ENCODE measurements at regions not wholly inside any gene's neighbourhood (a gene's known extent, or its start where the extent isn't known, plus 50 kb on each side); places are given as distances from the start of the nearest gene placed in this dataset.
"Not testable (repeated sequence)": the region's sequence is repeated elsewhere in the genome, so short reads cannot be mapped to it uniquely, and the experiment has no call there.

DNA sequence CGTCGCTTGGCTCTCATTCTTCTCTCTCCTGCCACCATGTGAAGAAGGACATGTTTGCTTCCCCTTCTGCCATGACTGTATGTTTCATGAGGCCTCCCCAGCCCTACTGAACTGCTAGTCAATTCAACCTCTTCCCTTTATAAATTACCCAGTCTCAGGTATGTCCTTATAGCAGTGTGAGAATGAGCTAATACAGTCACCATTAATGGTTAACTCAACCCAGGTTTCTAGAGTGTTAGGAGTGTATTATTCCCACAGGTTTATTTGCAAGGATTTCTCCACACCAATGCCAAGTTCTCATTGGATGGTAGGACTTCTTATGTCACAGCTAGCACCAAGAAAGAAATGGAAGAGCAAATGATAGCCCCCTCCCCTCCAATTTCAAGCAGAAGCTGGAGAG, 71.9 kb downstream of the DYNAP start:
- no peak for DNase-seq

DNA sequence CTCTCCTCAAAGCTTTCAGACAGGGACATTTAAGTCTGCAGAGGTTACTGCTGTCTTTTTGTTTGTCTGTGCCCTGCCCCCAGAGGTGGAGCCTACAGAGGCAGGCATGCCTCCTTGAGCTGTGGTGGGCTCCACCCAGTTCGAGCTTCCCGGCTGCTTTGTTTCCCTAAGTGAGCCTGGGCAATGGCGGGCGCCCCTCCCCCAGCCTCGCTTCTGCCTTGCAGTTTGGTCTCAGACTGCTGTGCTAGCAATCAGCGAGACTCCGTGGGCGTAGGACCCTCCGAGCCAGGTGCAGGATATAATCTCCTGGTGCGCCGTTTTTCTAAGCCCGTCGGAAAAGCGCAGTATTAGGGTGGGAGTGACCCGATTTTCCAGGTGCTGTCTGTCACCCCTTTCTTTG, 78.7 kb downstream of the DYNAP start:
- not testable (repeated sequence) for DNase-seq

DNA sequence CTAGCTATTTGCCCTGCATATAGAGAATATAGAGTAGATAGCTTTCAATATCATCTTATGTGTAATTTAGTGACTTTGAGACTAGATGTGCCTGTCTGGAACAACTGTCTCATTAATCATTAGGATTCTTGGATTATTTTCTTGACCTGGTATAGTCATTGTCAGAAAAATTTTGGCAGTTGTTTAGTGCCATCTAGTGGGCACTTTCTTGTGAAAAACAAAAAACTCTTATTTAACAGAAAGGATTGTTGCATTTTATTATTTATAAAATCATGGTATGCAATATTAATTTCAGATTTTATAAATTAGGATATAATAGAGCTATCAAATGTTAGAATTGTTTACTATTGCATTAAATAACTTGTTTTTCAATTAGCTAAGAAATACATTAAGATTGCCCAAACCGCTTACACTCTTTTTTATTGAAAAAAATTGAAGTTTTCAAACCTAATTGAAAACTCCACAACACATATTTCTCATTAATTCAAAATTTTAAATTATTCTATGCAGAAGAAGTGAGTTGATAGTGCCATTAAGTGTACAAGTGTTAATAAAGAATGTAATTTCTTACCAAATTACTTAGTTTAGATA, 80.3 kb downstream of the DYNAP start:
- DNase-seq = peak; percentile 36

DNA sequence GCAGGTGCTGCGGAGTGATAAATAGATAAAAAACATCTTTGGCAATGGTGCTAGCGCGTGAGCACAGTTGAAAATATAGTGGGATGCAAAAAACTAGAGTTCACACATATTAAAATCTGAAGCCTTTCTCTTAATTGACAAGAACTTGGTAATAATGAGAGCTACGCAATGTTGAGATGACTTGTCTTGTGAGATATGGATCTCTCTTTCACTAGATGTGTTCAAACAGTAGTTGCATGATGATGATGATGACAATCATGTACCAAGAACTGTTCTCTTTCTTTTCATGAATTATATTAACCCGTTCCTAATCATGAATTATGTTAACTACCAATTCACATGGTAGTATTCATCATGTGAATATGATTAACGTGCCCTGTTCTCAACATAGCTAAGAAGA, 81.1 kb downstream of the DYNAP start:
- DNase-seq = no peak

DNA sequence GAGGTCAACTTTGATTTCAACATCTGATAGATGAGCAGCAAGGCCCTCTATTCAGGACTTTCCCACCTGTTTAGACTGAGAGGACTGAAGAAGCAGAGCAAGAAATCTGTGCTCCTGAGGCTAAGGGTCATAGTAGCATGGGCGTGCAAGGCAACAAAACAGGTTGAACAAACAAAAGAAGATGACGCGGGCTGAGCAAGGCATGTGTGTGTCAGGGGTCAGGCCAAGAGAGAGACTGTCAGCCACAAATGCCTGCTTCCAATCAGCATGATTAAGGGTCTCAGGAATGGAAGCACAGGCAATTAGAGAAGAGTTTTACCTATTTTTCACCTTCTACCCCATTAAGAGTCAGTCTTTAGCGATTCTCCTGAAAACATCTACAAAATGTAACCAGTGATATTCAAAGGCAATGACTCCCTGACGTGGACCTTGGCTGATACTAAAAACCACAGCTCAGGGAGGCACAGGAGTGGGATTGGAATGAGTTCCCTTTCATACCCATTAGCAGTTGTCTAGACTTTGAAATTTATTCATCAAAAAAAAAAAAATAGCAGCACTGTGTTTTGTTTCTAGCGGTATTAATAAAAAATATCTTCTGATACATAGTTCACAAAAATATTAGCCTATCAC, 81.9 kb downstream of the DYNAP start:
- DNase-seq = no peak

DNA sequence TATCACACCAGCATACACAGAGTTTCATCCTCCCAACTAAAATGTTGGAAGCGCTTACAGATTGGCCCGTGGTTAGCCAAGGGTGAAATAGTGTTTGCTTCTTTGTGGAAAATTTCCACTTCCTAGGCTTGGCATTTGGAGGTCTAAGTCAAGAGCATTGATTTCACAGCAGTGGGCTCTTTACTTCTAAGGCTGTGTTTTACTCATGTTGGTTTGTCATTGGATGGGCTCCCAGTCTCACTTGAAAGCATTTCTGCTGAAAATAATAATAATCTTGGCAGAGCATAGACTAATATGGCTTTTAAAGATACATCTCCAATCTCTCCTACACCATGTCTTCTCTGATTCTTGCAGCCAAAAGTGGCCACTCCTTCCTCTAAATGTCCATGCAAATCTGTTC, 82.9 kb downstream of the DYNAP start:
- no peak for DNase-seq

DNA sequence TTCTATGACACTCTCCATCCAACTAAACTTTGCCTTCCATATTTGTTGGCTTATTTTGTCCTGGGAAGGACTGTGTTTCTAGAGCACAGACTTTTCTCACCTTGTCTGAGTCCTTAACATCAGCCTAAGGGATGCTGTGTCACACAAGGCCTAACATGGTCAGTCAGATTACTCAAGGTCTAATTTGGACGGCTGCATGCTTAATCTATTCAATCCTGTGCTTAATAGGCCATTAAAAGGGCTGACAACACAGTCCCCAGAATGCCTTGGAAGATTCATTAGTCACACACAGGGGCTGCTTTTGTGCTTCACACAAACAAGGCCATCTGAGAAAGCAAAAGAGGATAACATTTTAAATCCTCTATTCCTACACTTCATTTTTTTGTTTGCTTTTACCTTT, 84.0 kb downstream of the DYNAP start:
- no peak for DNase-seq

DNA sequence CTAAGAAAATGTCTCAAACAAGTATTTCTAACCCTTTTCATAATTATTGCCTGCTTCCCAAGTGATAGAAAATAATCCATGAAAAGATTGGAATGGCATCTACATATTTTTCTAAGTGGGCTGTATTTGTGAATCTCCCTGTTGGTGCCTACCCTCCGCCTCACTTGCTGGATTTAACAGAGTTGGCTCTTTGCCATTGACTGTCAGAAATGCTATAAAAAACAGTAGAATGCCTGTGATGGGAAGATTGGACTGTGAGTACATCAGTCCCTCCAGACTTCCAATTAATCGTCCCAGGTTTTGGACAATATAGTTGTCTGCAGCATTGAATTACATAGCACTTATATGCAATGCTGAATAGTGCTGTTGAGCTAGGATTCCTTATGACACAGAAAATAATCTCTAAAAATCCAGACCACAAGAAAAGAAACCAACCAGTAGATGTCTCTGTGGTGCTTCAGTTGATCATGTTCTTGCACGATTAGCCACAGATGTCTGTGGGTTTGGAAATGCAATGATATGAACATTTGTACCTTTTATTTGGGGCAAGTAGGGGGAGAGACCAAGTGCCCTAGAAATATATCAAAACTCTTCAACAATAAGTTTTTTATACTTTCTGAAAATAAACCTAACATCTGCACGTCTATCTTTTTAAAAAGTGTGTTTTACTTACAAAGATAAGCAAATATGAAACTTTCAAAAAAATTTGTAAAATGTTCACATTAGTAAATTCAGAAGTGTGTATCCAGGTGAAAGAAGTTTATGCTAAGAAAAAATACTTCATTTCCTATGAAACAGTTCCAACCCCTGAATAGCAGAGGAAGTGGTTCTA, 88.5 kb downstream of the DYNAP start:
- peak; percentile 28 for DNase-seq

DNA sequence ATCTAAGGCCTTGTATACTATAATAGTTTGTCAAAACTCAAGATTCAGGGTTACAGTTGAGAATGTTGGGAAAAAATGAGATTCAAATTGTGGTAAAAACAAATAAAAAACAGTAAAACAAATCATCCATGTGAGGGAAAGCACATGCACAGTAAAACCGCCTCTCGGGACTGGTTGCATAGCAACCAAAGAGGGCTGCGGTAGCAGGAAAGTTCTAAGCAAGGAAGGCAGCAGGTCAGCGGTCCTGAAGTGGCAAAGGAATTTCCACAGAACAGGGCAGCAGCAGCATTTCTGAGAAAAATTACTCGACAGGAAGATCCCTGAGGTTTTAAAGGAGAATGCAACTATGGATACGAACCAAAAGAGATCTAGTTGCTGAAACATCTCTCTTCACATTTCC, 93.7 kb downstream of the DYNAP start:
- no peak for DNase-seq

DNA sequence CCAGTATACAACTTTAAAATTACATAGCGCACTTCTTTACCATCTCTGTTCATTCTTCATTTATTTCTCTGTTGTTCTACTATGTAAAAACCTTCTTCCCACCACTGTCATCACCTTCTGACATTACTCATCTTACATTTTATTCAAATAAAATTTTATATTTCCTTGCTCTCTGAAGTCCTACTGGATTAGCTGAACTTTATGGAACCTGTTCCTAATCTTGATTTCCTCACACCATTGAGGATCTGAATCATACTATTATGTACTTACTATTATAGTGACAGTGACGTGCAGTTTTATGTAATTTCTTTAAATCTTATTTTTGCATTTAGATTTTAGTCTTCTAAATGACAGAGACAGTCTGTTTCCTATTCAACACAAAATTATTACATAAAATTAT, 98.3 kb downstream of the DYNAP start:
- no peak for DNase-seq

DNA sequence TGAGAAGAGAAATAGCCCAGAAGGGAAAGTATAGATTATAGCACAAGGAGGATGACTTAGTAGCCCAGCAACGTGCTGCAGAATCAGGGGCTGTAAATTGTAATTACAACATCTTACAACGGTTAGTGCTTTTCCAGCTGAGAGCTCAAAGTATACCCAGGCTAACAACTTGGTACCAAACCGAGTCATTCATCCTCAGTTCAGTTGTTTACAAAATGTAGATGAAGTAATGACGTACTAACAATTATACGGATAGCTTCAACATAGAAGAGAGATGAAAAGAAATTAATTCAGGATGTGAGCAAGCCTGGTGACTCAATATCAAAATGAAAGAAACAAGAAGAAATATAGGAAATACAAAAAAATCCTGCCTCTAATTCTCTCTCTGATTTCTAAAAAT, 99.2 kb downstream of the DYNAP start:
- DNase-seq = no peak

DNA sequence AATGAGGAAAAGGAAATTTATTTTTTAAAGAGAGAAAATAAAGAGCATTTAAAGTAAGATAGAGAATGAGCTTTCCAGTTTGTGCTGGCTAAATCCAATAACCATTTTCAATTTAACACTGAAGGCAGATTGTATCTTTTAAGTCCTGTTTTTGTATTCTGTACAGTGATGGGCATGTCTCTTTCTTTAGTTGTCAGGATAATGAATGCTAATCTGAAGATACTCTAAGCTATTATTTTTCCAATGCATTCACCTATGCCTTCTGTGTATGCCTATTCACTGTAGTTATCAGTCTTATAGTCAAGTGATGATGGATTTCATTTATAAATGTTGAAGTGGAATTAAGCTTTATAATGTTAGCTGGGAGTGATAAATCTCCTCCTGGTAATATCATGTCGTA, 101.4 kb downstream of the DYNAP start:
- DNase-seq = no peak

DNA sequence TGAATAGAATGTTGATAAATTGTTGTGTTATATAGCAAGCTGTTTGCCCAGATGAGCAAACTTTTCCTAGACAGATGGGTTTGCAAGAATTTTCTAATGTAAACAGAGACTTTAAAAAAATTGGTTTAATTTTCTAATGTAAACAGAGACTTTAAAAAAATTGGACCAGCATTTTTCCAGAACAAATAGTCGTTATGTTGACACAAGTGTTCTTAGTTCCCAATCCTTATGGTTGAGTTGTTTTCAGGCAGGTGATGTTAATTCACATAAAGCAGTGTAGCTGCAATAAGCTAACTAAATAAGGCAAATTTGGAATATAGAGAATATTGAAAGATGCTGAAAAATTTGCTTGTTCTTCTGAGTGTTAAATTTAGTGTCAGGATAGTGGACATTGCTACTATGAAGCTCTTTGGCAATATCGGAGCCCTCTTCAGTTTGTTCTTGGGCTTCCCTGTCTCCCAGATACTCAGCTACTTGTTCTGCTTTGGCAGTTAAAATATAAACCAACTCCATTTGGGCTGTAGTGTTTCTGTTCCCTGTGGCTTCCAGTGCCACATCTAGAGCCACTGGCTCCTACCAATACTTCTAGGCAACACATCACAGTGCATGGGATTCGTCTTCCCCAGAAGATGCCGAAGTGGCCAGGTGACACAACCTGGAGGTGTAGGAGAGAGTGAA, 105.7 kb downstream of the DYNAP start:
- DNase-seq = no peak

DNA sequence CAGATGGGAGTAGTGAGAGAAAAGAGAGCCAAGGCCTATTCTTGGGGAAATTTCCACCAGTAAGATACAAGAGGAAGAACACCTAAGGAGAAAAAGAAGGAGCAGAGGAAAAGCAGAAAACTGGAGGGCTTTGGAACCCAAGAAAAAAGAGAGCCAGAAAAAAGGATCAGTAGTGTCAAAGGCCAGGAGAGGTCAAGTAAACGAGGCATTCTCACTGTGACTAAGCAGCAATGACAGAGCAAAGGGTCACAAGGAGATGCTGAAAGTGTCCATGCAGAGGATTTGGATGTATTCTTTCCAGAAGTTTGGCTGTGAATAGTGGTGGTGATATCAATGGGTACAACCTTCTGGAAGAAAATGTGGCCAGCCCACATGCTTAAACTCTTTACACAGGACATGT, 109.5 kb downstream of the DYNAP start:
- no peak for DNase-seq

DNA sequence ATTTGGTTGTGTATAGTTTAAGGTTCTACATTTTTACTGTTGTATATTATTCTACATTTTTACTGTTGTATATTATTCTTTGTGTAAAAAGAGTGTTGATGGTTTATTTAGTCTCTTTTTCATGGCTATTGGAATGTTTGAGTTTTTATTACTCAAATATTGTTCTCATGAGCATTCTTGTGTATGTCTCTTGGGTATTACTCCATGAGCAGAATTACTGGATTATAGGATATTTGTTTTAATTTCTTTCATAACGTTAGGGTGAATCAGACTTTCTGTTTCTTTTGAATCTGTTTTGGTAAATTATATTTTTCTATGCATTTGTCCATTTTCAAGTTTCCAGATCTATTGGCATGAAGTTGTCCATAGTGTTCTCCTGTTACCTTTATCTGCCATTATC, 111.6 kb downstream of the DYNAP start:
- DNase-seq = no peak

DNA sequence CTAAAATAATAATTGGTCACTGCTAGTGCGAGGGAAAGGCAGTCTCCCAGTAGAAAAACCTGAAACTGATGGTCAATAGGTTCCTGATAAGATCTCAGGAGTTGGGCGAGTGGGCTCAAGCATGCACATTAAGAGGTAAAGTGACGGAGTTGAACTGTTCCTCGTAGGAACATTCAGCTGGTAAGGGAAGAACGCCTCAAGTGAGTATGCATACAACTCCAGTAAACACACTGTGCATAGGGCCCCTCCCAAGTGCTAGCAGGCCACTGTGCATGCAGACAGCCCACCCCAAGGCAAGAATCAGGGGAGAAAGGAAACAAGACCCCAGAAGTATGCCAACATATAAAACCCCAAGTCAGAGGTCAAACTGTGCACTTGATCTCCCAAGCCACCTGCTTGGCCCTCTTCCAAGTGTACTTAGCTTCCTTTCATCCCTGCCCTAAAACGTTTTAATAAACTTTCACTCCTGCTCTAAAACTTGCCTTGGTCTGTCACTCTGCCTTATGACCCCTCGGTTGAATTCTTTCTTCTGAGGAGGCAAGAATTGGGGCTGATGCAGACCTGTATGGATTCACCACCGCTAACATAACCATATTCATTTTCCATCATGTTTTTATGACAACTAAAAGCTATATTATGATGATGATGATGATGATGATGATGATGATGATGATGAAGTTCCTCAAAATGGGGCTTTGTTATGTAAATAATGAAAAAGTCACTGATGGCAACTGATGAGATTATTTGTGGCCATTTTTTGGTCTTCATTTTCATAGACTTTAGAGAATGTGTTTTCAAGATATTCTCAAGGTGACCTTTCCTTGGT, 118.0 kb upstream of the RAB27B start:
- no peak for DNase-seq

DNA sequence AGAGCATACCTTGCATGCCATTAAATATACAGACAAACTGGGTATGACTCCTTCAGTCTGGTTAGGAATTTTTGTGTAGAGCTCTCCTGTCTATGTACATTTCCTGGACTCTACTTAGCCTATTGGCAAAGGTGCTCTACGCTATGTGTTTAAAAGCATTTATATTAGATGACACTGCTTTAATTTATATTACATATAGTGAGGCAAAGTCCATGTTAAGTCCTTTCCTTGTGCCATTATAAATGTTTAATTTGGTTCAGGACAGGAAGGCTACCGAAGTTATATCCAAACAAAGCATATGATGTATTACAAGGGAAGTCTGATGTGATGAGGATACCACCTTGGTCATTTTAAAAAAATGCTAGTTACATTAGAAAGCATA, 117.4 kb upstream of the RAB27B start:
- DNase-seq = no peak

DNA sequence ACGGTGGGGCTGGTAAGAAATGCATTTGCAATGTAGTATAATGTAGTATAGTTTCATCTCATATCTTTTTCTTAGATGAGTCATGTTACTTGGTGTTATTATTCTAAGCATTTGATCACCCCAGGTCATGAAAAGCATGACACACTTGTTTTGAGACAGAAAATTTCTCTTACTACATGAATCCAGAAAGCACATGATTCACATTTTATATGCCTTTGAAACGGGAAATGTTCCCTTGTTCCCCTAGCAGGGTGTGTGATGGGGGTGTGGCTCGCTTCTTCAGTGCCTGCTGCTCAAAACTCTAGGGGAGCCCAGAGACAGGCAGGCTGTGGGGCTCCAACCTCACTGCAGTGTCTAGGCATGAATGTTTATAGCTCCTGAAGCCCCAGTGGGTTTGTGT, 116.0 kb upstream of the RAB27B start:
- DNase-seq = no peak

DNA sequence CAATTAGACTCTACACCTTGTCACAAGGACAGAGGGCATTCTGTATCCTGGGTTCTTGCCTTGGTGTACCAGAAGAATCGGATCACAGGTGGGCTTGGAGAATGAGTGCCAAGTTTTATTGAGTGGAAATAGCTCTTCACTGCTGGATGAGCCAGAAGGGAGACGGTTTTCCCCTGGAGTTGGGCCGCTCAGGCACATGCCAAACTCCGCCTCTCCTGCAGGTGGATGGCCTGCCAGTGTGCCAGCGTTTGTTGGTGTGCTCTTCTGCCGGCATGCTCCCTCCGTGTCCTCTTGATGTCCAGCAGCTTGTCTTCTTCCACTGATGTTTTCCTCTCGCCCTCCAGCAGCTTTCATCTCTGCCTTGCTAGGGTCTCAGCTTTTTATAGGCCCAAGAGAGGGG, 115.5 kb upstream of the RAB27B start:
- DNase-seq = no peak

DNA sequence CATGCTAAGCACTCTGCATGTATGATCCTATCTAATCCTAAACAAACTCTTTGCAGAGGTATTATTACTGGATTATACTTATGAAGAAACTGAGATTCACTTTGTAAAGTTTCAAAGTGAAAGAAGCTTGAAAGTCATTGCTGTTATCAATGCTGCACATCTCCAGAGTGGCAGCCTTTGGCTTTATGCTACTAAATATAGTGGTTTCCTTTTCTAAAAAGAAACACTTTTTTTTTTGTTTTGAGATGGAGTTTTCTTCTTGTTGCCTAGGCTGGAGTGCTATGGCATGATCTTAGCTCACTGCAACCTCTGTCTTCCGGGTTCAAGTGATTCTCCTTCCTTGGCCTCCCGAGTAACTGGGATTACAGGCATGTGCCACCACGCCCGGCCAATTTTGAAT, 114.9 kb upstream of the RAB27B start:
- DNase-seq = no peak

DNA sequence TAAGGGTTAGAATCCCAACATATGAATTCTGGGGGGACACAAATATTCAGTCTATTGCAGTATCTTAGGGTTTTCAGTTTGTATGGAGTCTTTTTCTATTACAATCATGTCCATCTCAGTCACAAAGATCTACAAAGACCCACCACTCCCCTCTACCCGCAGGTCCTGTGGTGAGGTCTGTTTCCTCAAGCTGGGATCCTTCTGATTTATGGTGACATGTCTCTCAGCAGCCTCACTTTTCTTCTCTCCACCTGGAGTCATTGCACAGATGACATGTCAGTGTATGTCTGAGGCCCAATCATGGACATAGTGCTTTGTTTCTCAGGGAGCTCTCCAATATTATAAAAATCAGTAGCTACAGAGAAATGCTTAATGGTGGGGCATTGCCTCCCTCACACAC, 113.4 kb upstream of the RAB27B start:
- DNase-seq = no peak

DNA sequence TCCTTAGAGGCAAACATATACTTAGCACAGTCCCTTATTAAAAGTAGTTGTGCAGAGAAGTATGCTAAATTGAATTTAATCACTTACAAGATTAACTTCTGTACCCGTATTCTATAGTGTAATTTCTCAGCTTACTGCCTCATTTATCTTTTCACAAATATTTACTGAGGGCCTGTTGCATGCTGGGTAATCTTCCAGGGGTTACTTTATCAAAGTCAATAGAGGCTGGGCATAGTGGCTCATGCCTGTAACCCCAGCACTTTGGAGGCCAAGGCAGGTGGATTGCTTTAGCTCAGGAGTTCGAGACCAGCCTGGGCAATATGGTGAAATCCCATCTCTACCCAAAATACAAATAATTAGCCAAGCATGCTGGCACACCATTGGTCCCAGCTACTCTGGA, 111.7 kb upstream of the RAB27B start:
- no peak for DNase-seq

Data from NCI-H1417 treated with DMSO at 0.1 percent for 48 hours (cell line).